Hematopoietic multipotent progenitor cell treated with erythropoietin and hydrocortisone succinate and interleukin-3 and kit ligand, for 6 days (in vitro differentiated cells): ENCODE measurements at regions not wholly inside any gene's neighbourhood (a gene's known extent, or its start where the extent isn't known, plus 50 kb on each side); places are given as distances from the start of the nearest gene placed in this dataset.

ENCODE experiments used
- DNase-seq: peaks from one replicate; pipeline ENCODE4 v3.0.0-alpha.2; 2015

DNA sequence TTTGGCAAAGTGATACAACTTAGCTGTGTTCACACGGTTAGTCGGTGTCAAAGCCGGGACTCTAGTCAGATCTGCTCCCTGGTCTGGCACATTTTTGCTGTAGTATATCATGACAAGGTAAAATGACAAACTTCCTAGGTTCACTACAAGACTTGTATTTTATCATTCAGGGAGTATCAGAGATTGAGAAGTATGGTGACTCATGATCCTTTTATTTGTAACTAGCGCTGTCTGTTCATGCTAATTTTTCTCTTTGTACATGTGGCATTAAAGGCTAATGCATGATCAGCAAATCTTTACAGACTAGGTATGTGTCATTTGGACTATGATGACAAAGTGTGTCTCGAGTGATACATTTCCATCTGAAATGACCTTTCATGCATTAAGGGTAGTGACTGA is 326.7 kb downstream of the SIPA1L2 start:
- no peak for DNase-seq

DNA sequence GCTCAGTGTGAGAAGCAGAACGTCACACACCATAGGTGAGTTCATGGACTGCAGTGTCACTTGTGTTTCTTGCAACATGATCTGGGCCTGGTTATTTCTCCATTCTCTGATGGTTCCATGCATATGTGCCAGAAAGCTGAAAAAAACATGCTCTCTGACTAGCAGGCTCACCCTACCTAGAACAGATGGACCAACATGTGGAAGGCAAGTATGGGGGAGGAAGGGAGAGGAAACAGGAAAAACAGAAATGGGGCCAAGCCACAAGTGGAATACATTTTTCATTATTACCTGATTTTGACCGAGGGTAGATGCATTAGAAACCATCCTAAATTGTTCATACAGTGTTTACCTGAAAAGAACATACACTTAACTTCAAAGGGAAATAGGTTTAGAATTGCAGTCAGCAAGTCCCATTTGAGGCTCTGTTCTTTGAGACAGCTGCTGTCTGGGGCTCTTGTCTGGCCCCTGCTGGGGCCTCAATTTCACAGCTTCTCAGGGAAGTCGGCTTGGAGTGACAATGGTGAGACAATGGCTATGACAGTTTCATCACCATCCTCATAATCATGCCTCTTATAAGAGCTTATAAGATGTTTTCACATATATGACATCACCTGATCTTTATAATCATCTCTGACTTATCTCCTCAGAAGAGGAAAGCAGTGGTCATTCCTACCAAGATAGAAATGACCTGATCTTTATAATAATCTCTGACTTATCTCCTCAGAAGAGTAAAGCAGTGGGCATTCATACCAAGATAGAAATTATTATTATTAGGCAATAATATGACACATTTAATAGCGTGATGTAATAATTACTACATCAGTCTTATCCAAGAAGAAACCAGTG is 327.3 kb downstream of the SIPA1L2 start:
- no peak for DNase-seq

GRCh38 chr1:232301246-232301645 is 328.7 kb downstream of the SIPA1L2 start:
- DNase-seq = no peak

- no peak for DNase-seq
Measured at GRCh38 chr1:232300466-232300865, 329.5 kb downstream of the SIPA1L2 start.

DNA sequence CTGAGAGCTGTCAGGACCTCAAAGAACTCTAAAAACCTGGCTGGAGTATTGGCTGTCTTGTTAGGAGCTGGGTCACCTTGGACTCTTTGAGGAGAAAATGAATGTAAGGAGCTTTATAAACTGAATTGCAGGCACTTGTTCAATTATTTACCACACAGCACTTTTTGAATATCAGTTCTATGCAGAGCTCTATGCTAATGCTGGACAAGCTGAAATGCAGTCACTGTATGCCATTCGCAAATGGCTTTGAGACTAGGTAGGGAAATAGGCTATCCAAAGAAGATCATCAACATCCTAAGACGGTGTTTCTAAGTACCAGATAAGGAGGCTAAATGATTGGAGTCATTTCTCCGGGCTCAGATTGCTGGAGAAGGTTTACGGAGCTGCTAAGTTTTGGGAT is 333.5 kb downstream of the SIPA1L2 start:
- DNase-seq = no peak

GRCh38 chr1:232293361-232293760 is 336.6 kb downstream of the SIPA1L2 start:
- DNase-seq = no peak

GRCh38 chr1:232292818-232293217 is 337.1 kb downstream of the SIPA1L2 start:
- DNase-seq = no peak

- DNase-seq = no peak
Measured at GRCh38 chr1:232292239-232292638, 337.7 kb downstream of the SIPA1L2 start.

GRCh38 chr1:232291681-232292080 is 338.3 kb downstream of the SIPA1L2 start:
- no peak for DNase-seq

DNA sequence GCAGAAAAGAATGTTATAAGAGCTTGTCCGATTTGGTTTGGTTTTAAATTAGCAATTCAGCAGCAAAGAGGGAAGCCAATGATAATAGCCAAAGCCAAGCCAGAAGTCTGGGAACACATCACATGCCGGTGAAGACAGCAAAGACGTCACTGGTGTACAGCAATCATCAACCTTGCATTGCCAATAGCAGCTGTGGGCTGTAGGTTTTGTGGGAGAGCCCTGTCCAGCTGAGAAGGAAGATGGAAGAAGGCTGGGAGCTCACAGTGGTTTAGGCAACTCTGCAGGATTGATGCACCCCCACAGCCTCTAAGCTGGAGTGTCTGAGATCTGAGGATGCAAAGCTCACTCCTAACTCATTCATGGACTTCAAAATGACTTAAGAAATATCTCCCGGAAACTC is 338.7 kb downstream of the SIPA1L2 start:
- no peak for DNase-seq

DNA sequence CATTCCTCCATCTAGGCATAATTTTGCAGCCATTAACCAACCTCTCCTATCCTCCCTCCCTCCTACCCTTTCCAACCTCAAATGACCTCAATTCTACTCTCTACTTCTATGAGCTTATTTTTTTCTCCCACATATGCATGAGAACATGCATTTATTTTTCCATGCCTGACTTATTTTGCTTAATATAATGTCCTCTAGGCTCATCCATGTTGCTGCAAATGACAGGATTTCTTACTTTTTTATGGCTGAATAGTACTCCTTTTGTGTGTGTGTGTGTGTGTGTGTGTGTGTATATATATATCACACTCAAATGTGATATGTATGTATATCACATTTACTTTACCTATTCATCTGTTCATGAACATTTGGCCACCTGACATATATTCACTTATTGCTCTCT is 339.4 kb downstream of the SIPA1L2 start:
- no peak for DNase-seq

- DNase-seq = no peak
Measured at GRCh38 chr1:232287676-232288569, 342.0 kb downstream of the SIPA1L2 start.

DNA sequence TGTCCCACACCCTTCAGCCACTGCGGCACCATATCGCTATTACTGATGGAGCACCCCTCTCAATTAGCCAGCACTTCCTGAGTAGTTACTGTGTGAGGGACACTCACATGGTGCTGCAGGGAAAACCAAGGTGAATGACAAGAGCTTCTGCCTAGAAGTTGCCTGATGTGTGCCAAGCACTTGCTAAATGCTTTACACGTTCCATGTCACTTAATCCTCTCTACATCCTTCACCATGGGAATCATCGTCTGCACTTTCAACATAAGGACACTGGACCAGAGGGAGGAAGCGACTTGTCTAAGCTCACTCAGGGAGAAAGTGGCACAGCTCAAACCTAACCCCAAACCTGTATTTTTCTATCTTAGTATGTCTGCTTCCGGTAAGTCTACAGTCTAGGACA is 344.8 kb downstream of the SIPA1L2 start:
- DNase-seq = no peak

GRCh38 chr1:232283864-232284263 is 346.1 kb downstream of the SIPA1L2 start:
- DNase-seq = no peak

DNA sequence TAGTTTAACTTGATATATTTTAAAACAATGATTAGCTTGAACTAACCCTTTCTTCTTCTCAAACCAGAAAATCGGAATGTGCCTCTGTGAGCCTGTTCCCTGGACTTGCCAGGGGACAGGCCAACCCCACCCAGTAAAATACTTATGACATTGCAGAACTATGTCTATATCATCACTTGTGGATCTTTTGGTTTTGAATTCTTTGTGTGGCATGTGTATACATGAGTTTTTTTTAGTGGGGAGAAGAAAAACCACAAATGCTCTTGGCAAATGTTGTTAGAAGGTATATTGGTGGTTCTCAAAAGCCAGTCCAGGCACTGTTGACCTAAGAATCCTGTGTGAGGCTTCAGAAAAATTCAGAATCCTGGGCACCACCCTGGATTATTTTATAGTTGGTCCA is 347.4 kb downstream of the SIPA1L2 start:
- DNase-seq = no peak

GRCh38 chr1:232280910-232281309 is 349.0 kb downstream of the SIPA1L2 start:
- DNase-seq = no peak

GRCh38 chr1:232279909-232280400 is 350.0 kb downstream of the SIPA1L2 start:
- DNase-seq = no peak

GRCh38 chr1:232278925-232279324 is 351.0 kb downstream of the SIPA1L2 start:
- no peak for DNase-seq

DNA sequence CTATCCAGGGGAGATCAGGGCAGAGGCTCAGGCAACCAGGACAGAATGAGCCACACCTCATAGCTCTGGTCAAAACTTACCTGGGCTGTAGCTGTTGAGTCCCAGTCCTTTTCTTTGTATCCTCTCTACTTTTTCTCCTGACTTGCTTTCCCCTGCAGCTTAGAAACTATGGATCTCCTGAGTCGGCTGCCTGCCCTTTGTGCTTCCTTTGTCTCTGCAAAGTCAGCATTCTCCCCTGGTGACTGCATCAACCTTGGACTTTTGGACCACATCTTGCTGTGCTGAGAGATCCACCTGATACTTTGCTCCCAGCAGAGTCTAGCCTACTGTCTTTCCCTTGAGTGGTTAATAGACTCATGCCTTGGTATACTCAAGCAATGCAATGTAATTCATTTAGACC is 353.3 kb downstream of the SIPA1L2 start:
- no peak for DNase-seq

DNA sequence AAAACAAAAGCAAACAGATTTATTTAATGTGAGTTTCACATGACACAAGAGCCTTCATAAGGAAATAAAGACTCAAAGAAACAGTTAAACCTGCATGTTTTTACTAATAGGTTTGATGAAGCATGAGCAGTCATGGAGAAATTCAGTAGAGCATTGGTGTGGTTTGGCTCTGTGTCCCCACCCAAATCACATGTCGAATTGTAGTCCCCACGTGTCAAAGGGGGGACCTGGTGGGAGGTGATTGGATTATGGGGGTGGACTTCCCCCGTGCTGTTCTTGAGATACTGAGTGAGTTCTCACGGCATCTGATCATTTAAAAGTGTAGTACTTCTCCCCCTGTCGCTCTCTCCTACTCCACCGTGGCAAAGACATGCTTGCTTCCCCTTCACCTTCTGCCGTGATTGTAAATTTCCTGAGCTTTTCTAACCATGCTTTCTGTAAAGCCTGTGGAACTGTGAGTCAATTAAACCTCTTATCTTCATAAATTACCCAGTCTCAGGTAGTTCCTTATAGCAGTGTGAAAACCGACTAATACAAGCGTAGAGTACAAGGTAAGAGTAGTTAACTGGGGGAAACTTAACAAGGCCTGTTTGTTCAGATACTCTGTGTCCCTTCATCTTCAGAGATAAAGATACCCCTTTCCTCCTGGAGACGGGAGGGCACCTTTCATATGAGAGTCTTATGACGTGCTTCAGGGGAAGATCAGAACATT is 354.8 kb downstream of the SIPA1L2 start:
- DNase-seq = no peak

DNA sequence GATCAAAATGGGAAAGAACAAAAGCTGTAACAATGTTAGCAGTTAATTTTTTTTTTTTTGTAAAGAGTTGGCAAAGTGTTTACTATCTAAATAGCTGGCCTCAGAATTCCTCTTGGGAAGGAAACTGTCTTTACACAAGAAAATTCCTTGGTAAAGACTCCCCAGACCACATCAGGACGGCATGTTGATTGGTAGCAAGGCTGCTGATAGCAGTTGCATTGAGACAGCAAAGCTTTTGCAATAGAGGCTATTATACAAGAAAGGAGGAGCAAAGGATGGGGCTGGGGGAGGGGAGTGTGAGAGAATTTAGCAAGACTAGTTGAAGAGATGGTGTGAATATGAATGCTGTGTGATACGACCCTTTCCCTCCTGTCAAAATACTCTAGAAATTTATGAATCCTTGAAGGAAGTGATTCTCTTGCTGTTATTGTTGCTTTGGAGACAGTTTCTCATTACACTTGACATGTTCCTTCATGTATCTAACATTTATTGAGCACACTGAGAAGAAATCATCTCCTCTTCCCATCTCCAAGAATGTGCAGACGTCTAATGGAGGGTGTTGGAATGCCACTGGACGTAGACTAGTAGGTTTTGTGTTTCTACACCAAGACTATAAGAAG is 355.6 kb downstream of the SIPA1L2 start:
- DNase-seq = no peak

DNA sequence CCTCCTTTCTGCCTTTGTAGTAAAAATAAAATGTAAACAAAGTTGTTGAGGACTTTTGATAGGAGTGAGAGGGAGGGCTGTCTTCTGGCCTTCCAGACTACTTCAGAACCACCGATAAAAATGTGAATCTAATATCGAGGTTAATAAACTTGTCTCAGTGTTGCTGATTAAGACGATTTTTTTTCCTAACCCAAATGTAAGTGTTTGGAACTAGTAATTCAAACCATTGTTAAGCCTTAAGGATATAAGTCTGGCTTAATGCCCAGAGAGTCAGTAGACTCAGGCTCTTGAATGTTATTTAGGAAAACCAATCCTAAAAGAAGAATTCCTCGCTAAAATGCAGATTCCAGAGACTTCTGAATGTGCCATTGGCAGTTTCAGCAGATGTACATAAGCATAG is 356.9 kb downstream of the SIPA1L2 start:
- no peak for DNase-seq
